Mesenchymal stem cell (in vitro differentiated cells and primary cell): ENCODE measurements at regions not wholly inside any gene's neighbourhood (a gene's known extent, or its start where the extent isn't known, plus 50 kb on each side); places are given as distances from the start of the nearest gene placed in this dataset.

Experiments
- DNase-seq: peaks from one replicate; pipeline ENCODE4 v3.0.0-alpha.2; 2013
- H2AFZ ChIP-seq: one replicate; pipeline ENCODE4 v1.6.1; 2013; ENCODE audit warnings: low read depth, mild to moderate bottlenecking, control low read depth, inconsistent platforms, low read length, moderate library complexity
- H2AK5ac ChIP-seq: 2 replicates; pipeline ENCODE4 v1.6.1; 2013; ENCODE audit warnings: low read length, moderate library complexity, mild to moderate bottlenecking, inconsistent platforms; ENCODE audit not compliant: severe bottlenecking
- H2BK120ac ChIP-seq: one replicate; pipeline ENCODE4 v1.6.1; 2013; ENCODE audit warnings: low read depth, mild to moderate bottlenecking, inconsistent platforms, low read length, moderate library complexity
- H2BK12ac ChIP-seq, 2 experiments: one replicate each; pipeline ENCODE4 v1.6.1; 2013; ENCODE audit warnings: inconsistent platforms in 2 of 2, low read length in 2 of 2, mild to moderate bottlenecking in 2 of 2, moderate library complexity in 2 of 2, control low read depth in 1 of 2
- H2BK15ac ChIP-seq: one replicate; pipeline ENCODE4 v1.6.1; 2013; ENCODE audit warnings: mild to moderate bottlenecking, low read depth, inconsistent platforms; ENCODE audit not compliant: poor library complexity, severe bottlenecking
- H2BK5ac ChIP-seq: 2 replicates; pipeline ENCODE4 v1.6.1; 2013; ENCODE audit warnings: low read depth, mild to moderate bottlenecking, low read length, control low read depth, inconsistent platforms; ENCODE audit not compliant: poor library complexity, severe bottlenecking
- H3K14ac ChIP-seq, 2 experiments: one replicate each; pipeline ENCODE4 v1.6.1; 2013; ENCODE audit warnings: inconsistent platforms in 2 of 2, low read length in 2 of 2, control low read depth in 1 of 2, mild to moderate bottlenecking in 1 of 2, moderate library complexity in 1 of 2
- H3K18ac ChIP-seq, 2 experiments: one replicate each; pipeline ENCODE4 v1.6.1; 2013; ENCODE audit warnings: inconsistent platforms in 2 of 2, low read length in 2 of 2, control low read depth in 1 of 2, low read depth in 1 of 2, mild to moderate bottlenecking in 1 of 2
- H3K23ac ChIP-seq, 2 experiments: one replicate each; pipeline ENCODE4 v1.6.1; 2013; ENCODE audit warnings: inconsistent platforms in 2 of 2, low read length in 2 of 2, mild to moderate bottlenecking in 2 of 2, moderate library complexity in 2 of 2, control low read depth in 1 of 2
- H3K27ac ChIP-seq: 2 replicates; pipeline ENCODE4 v1.5.1; 2013; ENCODE audit warnings: mild to moderate bottlenecking, moderate library complexity, low read length, control low read depth, inconsistent platforms; ENCODE audit not compliant: poor library complexity, severe bottlenecking
- H3K27me3 ChIP-seq, 2 experiments: 2 replicates each; pipeline versions ENCODE4 v1.6.1 to v1.7.0; 2013; ENCODE audit warnings: low read length in 2 of 2, mild to moderate bottlenecking in 2 of 2, moderate library complexity in 2 of 2, control low read depth in 1 of 2, inconsistent platforms in 1 of 2; ENCODE audit not compliant: control insufficient read depth in 1 of 2, insufficient read depth in 1 of 2
- H3K36me3 ChIP-seq, 2 experiments: 2 replicates each; pipeline versions ENCODE4 v1.6.1 to v1.7.0; 2013; ENCODE audit warnings: low read length in 2 of 2, control low read depth in 1 of 2, inconsistent platforms in 1 of 2, low read depth in 1 of 2, mild to moderate bottlenecking in 1 of 2; ENCODE audit not compliant: insufficient read depth in 2 of 2, control insufficient read depth in 1 of 2
- H3K4ac ChIP-seq, 2 experiments: one replicate each; pipeline ENCODE4 v1.6.1; 2013; ENCODE audit warnings: inconsistent platforms in 2 of 2, low read length in 2 of 2, mild to moderate bottlenecking in 2 of 2, moderate library complexity in 2 of 2, control low read depth in 1 of 2, low read depth in 1 of 2
- H3K4me1 ChIP-seq: 2 replicates; pipeline ENCODE4 v1.6.1; 2013; ENCODE audit warnings: low read depth, low read length, control low read depth; ENCODE audit not compliant: control insufficient read depth, insufficient read depth
- H3K4me2 ChIP-seq: 2 replicates; pipeline ENCODE4 v1.6.1; 2013; ENCODE audit warnings: low read length, mild to moderate bottlenecking, inconsistent platforms; ENCODE audit not compliant: poor library complexity, severe bottlenecking
- H3K4me3 ChIP-seq, 2 experiments: 2 replicates each; pipeline versions ENCODE4 v1.5.1 to v1.7.0; 2013; ENCODE audit warnings: low read length in 2 of 2, mild to moderate bottlenecking in 2 of 2, control low read depth in 1 of 2, low read depth in 1 of 2; ENCODE audit not compliant: insufficient read depth in 1 of 2
- H3K79me1 ChIP-seq: replicated peaks from 2 replicates; pipeline ENCODE4 v1.6.1; 2013; ENCODE audit warnings: mild to moderate bottlenecking, control low read depth, low read length, inconsistent platforms; ENCODE audit not compliant: poor library complexity, severe bottlenecking
- H3K9ac ChIP-seq: 2 replicates; pipeline ENCODE4 v1.7.0; 2013; ENCODE audit warnings: mild to moderate bottlenecking, low read length, moderate library complexity
- H3K9me3 ChIP-seq: 2 replicates; pipeline ENCODE4 v1.7.0; 2013; ENCODE audit warnings: mild to moderate bottlenecking, low read length; ENCODE audit not compliant: control insufficient read depth
- H4K8ac ChIP-seq: one replicate; pipeline ENCODE4 v1.6.1; 2013; ENCODE audit warnings: inconsistent platforms, mild to moderate bottlenecking, low read length, moderate library complexity
- H4K91ac ChIP-seq: one replicate; pipeline ENCODE4 v1.6.1; 2013; ENCODE audit warnings: mild to moderate bottlenecking, low read length, inconsistent platforms
- WGBS: methylation state at CpG from one replicate; pipeline ENCODE4 v1.1.7; 2013; ENCODE audit warnings: mixed read lengths; 5-methylcytosine and 5-hydroxymethylcytosine counted together

GRCh38 chr4:119894650-119895208 is 171.9 kb downstream of the MAD2L1 start:
- 100% methylated on average over 1 of the region's 3 CpGs for WGBS

GRCh38 chr4:119873794-119874325 is 192.8 kb downstream of the MAD2L1 start:
- DNase-seq, result no peak
- no peaks in the 10 kb centered on the region for H3K9me3 ChIP-seq
- 80% methylated on average over 1 of the region's 2 CpGs for WGBS
- H3K4me3 ChIP-seq, result no peak overlapping the region
- no peak overlapping the region for H2BK12ac ChIP-seq
- no peak overlapping the region for H2AFZ ChIP-seq
- H3K4me1 ChIP-seq, result no peaks in the 10 kb centered on the region
- no peak overlapping the region for H2BK120ac ChIP-seq
- H4K91ac ChIP-seq, result no peak overlapping the region
- no peak overlapping the region for H3K14ac ChIP-seq
- H2AK5ac ChIP-seq, result no peak overlapping the region
- H3K23ac ChIP-seq, result no peak overlapping the region
- H4K8ac ChIP-seq, result no peak overlapping the region
- H3K4ac ChIP-seq, result no peak overlapping the region
- no peak overlapping the region for H3K18ac ChIP-seq
- no peaks in the 10 kb centered on the region for H3K36me3 ChIP-seq
- no peaks in the 10 kb centered on the region for H3K27me3 ChIP-seq
- no peaks in the 10 kb centered on the region for H3K79me1 ChIP-seq
- H2BK15ac ChIP-seq, result no peak overlapping the region
- no peak overlapping the region for H3K9ac ChIP-seq
- H3K27ac ChIP-seq, result no peak overlapping the region
- H3K4me2 ChIP-seq, result no peak overlapping the region
- H2BK5ac ChIP-seq, result no peak overlapping the region

More at GRCh38 chr4:119894650-119895208, 171.9 kb downstream of the MAD2L1 start:
- H2BK15ac ChIP-seq, result no peak overlapping the region
- H2BK5ac ChIP-seq, result no peak overlapping the region
- no peaks in the 10 kb centered on the region for H3K79me1 ChIP-seq
- H3K4ac ChIP-seq, result no peak overlapping the region
- no peaks in the 10 kb centered on the region for H3K9me3 ChIP-seq
- no peak overlapping the region for H3K9ac ChIP-seq
- H3K4me2 ChIP-seq, result no peak overlapping the region
- no peak overlapping the region for H4K91ac ChIP-seq
- H2AK5ac ChIP-seq, result no peak overlapping the region
- H3K14ac ChIP-seq, result no peak overlapping the region
- H3K27ac ChIP-seq, result no peak overlapping the region
- no peak overlapping the region for H4K8ac ChIP-seq
- no peaks in the 10 kb centered on the region for H3K4me1 ChIP-seq
- no peak overlapping the region for H3K4me3 ChIP-seq
- no peak overlapping the region for H2BK120ac ChIP-seq
- H3K27me3 ChIP-seq, result no peaks in the 10 kb centered on the region
- no peaks in the 10 kb centered on the region for H3K36me3 ChIP-seq
- H3K18ac ChIP-seq, result no peak overlapping the region
- DNase-seq, result no peak
- no peak overlapping the region for H2AFZ ChIP-seq
- no peak overlapping the region for H3K23ac ChIP-seq
- no peak overlapping the region for H2BK12ac ChIP-seq

- H3K36me3 ChIP-seq, result no peaks in the 10 kb centered on the region
- no peaks in the 10 kb centered on the region for H3K79me1 ChIP-seq
- H3K4me3 ChIP-seq, result no peak overlapping the region
- H3K9me3 ChIP-seq, result no peaks in the 10 kb centered on the region
- H2AK5ac ChIP-seq, result no peak overlapping the region
- H3K23ac ChIP-seq, result no peak overlapping the region
- H3K4me1 ChIP-seq, result no peaks in the 10 kb centered on the region
- no peak overlapping the region for H4K91ac ChIP-seq
- H3K27ac ChIP-seq, result no peak overlapping the region
- DNase-seq, result no peak
- H2BK15ac ChIP-seq, result no peak overlapping the region
- no peak overlapping the region for H2AFZ ChIP-seq
- no peak overlapping the region for H2BK12ac ChIP-seq
- no peaks in the 10 kb centered on the region for H3K27me3 ChIP-seq
- H2BK5ac ChIP-seq, result no peak overlapping the region
- H3K14ac ChIP-seq, result no peak overlapping the region
- H3K9ac ChIP-seq, result no peak overlapping the region
- H3K4ac ChIP-seq, result no peak overlapping the region
- no peak overlapping the region for H3K18ac ChIP-seq
- no peak overlapping the region for H2BK120ac ChIP-seq
- H4K8ac ChIP-seq, result no peak overlapping the region
- H3K4me2 ChIP-seq, result no peak overlapping the region
These were observed 193.5 kb downstream of the MAD2L1 start for GRCh38 chr4:119873132-119873531.

- H2BK120ac ChIP-seq, result no peak overlapping the region
- H3K9me3 ChIP-seq, result no peaks in the 10 kb centered on the region
- 78% methylated on average over 1 of the region's 2 CpGs for WGBS
- no peaks in the 10 kb centered on the region for H3K27me3 ChIP-seq
- H2BK12ac ChIP-seq, result no peak overlapping the region
- no peak overlapping the region for H3K18ac ChIP-seq
- no peak overlapping the region for H2BK15ac ChIP-seq
- peak overlapping the region; percentile 64 for H3K27ac ChIP-seq
- H3K14ac ChIP-seq, result no peak overlapping the region
- H3K9ac ChIP-seq, result no peak overlapping the region
- no peak overlapping the region for H3K23ac ChIP-seq
- no peak overlapping the region for H3K4me2 ChIP-seq
- no peaks in the 10 kb centered on the region for H3K36me3 ChIP-seq
- peak; percentile 4 for DNase-seq
- H4K8ac ChIP-seq, result no peak overlapping the region
- no peaks in the 10 kb centered on the region for H3K79me1 ChIP-seq
- H2AK5ac ChIP-seq, result no peak overlapping the region
- H2AFZ ChIP-seq, result no peak overlapping the region
- no peak overlapping the region for H4K91ac ChIP-seq
- H3K4me3 ChIP-seq, result no peak overlapping the region
- H3K4ac ChIP-seq, result no peak overlapping the region
- H3K4me1 ChIP-seq, result no peaks in the 10 kb centered on the region
- no peak overlapping the region for H2BK5ac ChIP-seq
These were observed 194.2 kb downstream of the MAD2L1 start for GRCh38 chr4:119872371-119873016.
